AG04450 (cell line): ENCODE measurements at regions not wholly inside any gene's neighbourhood (a gene's known extent, or its start where the extent isn't known, plus 50 kb on each side); places are given as distances from the start of the nearest gene placed in this dataset.

ENCODE experiments used
- CTCF ChIA-PET: fragments of 300-600, 350-600 bp; formaldehyde crosslinking; extraction: SDS; loops from one replicate; lab custom pipeline; 2022; ENCODE audit warnings: antibody characterized with exemption, inconsistent platforms; lab: Charles Lee
- POLR2A ChIA-PET: fragments of 350-600 bp; formaldehyde crosslinking; extraction: SDS; loops from one replicate; lab custom pipeline; 2021; ENCODE audit warnings: antibody characterized with exemption, inconsistent platforms; lab: Yijun Ruan, JAX
- DNase-seq: peaks from one replicate; pipeline ENCODE4 v3.0.0-alpha.2; 2011; ENCODE audit warnings: low read depth, low spot score
- H3K27ac ChIP-seq: one replicate; pipeline ENCODE4 v1.5.1; 2012; ENCODE audit warnings: low read depth, low read length, control low read depth
- H3K27me3 ChIP-seq: one replicate; pipeline ENCODE4 v1.6.0; 2012; ENCODE audit warnings: low read length; ENCODE audit not compliant: control insufficient read depth, insufficient read depth
- H3K4me3 ChIP-seq: 2 replicates; pipeline ENCODE4 v1.5.1; 2011; ENCODE audit warnings: mild to moderate bottlenecking, low read depth, low read length, control low read depth
- H3K9me3 ChIP-seq: 2 replicates; pipeline ENCODE4 v1.5.1; 2012; ENCODE audit warnings: low read length; ENCODE audit not compliant: control insufficient read depth, insufficient read depth
- TF ChIP-seq, protein P1 (sequence below): IDR thresholded peaks from 2 replicates; pipeline ENCODE4 v1.5.1; 2011; ENCODE audit warnings: low read depth, low read length, control low read depth, inconsistent platforms

DNA sequence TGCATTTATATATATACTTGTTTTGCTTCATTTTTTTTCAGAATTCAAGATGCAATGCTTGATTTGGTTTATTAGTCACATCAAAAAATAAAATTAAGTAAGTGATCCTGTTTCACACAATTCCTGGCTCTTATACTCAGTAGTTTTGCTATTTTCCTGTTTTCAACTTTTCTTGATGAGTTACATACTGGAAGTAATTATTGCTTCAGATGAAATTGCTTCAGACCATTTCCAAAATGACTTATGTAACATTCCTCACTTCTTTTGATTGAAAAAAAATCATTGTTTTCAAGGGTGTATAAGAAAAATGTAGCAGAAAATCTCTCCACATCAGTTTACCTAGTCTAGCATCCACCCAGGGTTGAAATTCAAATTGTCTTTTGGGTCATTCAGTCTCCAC, 65.0 kb downstream of the RGS2 start:
- ChIA-PET POLR2A (no interaction called here), CTCF (no interaction called here)

DNA sequence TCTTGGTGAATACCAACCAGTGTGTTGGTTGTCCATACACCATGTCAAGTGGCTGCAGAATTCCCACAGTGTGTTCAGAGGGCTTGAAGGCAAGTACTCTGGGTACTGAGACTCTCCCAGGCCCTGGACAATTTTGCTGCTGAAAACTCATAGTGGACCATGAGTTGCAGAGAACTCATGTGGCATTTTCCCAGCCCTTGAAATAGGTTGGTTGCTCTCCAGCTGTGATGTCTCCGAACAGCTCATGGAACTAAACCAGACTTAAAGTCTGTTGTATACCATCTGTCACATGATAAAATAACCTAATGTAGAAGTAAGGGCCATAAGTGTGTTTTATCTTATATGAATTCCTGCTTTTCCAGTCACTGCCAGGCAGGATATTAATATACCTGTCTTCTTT, 67.8 kb downstream of the RGS2 start:
- Histone ChIP-seq H3K9me3 (no peaks in the 10 kb centered on the region), H3K27me3 (no peaks in the 10 kb centered on the region), H3K4me3 (no peak overlapping the region), H3K27ac (no peak overlapping the region)
- POLR2A ChIA-PET, result no interaction called here
- CTCF ChIA-PET, result no interaction called here
- TF ChIP-seq, protein P1, sequence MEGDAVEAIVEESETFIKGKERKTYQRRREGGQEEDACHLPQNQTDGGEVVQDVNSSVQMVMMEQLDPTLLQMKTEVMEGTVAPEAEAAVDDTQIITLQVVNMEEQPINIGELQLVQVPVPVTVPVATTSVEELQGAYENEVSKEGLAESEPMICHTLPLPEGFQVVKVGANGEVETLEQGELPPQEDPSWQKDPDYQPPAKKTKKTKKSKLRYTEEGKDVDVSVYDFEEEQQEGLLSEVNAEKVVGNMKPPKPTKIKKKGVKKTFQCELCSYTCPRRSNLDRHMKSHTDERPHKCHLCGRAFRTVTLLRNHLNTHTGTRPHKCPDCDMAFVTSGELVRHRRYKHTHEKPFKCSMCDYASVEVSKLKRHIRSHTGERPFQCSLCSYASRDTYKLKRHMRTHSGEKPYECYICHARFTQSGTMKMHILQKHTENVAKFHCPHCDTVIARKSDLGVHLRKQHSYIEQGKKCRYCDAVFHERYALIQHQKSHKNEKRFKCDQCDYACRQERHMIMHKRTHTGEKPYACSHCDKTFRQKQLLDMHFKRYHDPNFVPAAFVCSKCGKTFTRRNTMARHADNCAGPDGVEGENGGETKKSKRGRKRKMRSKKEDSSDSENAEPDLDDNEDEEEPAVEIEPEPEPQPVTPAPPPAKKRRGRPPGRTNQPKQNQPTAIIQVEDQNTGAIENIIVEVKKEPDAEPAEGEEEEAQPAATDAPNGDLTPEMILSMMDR, result no peak
- no peak for DNase-seq

More for the DNA sequence above, 65.0 kb downstream of the RGS2 start:
- H3K27ac ChIP-seq, result no peak overlapping the region
- TF ChIP-seq, protein P1, result no peak
- H3K4me3 ChIP-seq, result no peak overlapping the region
- H3K9me3 ChIP-seq, result no peaks in the 10 kb centered on the region
- DNase-seq, result no peak
- no peaks in the 10 kb centered on the region for H3K27me3 ChIP-seq

DNA sequence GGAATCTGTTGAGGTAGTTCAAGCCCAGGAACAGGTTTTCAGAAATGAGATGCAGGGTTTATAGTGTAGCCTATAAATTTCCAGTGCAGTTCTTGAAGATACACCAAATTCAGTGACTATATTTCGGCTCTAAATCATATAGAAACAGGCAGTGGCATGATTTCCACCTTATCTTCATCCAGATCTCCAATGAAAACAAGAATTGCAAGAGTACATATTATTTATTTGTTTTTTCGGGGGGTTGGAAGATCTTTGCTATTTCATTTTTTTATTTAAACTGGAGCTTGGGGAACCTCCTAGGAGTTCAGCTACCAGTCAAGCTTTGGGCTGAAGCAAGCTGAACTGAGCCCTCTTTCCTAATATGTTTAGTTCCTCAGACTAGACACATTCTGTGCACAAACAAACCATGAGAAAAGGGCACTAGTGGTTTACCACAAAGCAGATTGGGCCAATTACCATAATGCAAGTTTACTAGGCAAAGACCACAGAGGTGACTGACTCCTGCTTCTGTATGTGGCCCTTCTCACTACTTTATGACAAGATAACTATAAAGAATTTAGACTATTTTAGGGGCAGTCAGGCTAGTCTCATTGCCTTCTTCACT, 68.5 kb downstream of the RGS2 start:
- ChIA-PET POLR2A (no interaction called here), CTCF (interaction anchor here (0.9 kb wide), 1 partner anchor 142 kb away, joined by 3 read pairs; no protein-coding TSS in a partner anchor)
- DNase-seq, result no peak
- no peaks in the 10 kb centered on the region for H3K27me3 ChIP-seq
- no peak overlapping the region for H3K4me3 ChIP-seq
- no peaks in the 10 kb centered on the region for H3K9me3 ChIP-seq
- TF ChIP-seq, protein P1, result no peak
- no peak overlapping the region for H3K27ac ChIP-seq

DNA sequence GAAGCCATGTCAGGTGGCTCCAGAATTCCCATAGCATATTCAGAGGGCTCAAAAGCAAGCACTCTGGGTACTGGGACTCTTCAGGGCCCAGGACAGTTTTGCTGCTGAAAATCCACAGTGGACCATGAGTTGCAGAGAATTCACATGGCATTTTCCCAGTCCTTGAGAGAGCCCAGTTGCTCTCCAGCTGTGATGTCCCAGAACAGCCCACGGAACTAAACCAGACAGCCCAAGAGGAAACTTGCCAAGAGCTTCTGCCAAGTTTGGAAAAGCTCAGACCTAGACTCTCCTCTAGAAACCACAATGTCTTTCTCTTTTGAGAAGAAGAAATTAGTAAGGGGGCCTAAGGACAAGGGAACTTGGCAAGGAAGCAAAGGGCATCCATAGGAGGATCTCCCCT, 69.4 kb downstream of the RGS2 start:
- ChIA-PET POLR2A (no interaction called here), CTCF (interaction anchor here (1.3 kb wide), 1 partner anchor 401 kb away, joined by 3 read pairs; no protein-coding TSS in a partner anchor)
- Histone ChIP-seq H3K9me3 (no peaks in the 10 kb centered on the region), H3K27me3 (no peaks in the 10 kb centered on the region), H3K27ac (no peak overlapping the region), H3K4me3 (no peak overlapping the region)
- TF ChIP-seq, protein P1, result no peak
- DNase-seq, result peak; percentile 18

DNA sequence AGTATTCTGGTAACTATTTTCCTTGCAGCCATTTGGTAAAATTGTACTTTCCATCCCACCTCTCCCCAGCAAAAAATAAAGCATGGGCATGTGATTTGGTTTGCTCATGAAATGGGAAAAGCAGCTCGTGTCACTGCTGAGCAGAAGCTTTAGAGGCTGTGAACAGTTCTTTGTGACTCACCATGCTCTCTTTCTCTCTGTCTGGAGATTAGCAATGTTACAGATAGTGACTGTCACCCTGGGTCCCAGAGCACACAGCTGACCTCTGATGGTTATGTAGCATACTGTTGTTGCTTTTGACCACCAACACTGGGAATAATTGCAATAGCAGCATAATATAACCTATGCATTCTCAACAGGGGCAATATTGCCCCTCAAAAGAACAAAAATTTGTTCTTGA, 70.6 kb downstream of the RGS2 start:
- no peak overlapping the region for H3K4me3 ChIP-seq
- TF ChIP-seq, protein P1, result no peak
- no peaks in the 10 kb centered on the region for H3K27me3 ChIP-seq
- CTCF ChIA-PET, result interaction anchor here (1.1 kb wide), 1 partner anchor 15 kb away, joined by 3 read pairs; no protein-coding TSS in a partner anchor
- no peak overlapping the region for H3K27ac ChIP-seq
- DNase-seq, result no peak
- POLR2A ChIA-PET, result no interaction called here
- no peaks in the 10 kb centered on the region for H3K9me3 ChIP-seq
